ENCODE measurements at regions not wholly inside any gene's neighbourhood (a gene's known extent, or its start where the extent isn't known, plus 50 kb on each side); places are given as distances from the start of the nearest gene placed in this dataset.

- Histone ChIP-seq H3K4me3 (ENCODE audit: control extremely low read depth in 1 of 5, extremely low read depth in 1 of 5, insufficient read depth in 1 of 5, low read depth in 2 of 5, low read length in 4 of 5) (peak overlapping the region; percentile 37 to 69 (median 45)), H4K20me1 (ENCODE audit: control insufficient read depth, insufficient read depth, low read length, poor library complexity, severe bottlenecking) (no peaks in the 10 kb centered on the region), H3K9me3 (ENCODE audit: control extremely low read depth in 1 of 3, control insufficient read depth in 2 of 3, insufficient read depth in 1 of 3, low read length in 2 of 3) (no peaks in the 10 kb centered on the region), H3K27me3 (replicated peaks in 1 of 4; ENCODE audit: control extremely low read depth in 1 of 4, control insufficient read depth in 3 of 4, insufficient read depth in 4 of 4, low read length in 3 of 4) (peaks cover 0 to 8% (median 2%) of the 10 kb centered on the region in 4 experiments), H3K4me1 (ENCODE audit: control insufficient read depth in 2 of 2, insufficient read depth in 2 of 2, low read length in 2 of 2) (peaks cover 6 to 12% of the 10 kb centered on the region in 2 donors), H3K9ac (ENCODE audit: low read length) (peak overlapping the region; percentile 50), H3K4me2 (replicated peaks; ENCODE audit: low read depth, low read length, poor library complexity, severe bottlenecking) (peak overlapping the region; percentile 73), H3K36me3 (replicated peaks in 1 of 2; ENCODE audit: control extremely low read depth in 1 of 2, control insufficient read depth in 1 of 2, extremely low read depth in 1 of 2, insufficient read depth in 2 of 2, low read length in 1 of 2) (no peaks in the 10 kb centered on the region), H3K79me2 (ENCODE audit: control insufficient read depth, insufficient read depth, low read length) (no peaks in the 10 kb centered on the region), H3K27ac (ENCODE audit: low read length in 2 of 2) (no peak overlapping the region), H2AFZ (ENCODE audit: insufficient read depth, low read depth, low read length, poor library complexity, severe bottlenecking) (peak overlapping the region; percentile 71)
- TF ChIP-seq CTCF (IDR thresholded peaks at IDR 0.05) (no peak), EZH2 (IDR thresholded peaks at IDR 0.05; ENCODE audit: borderline replicate concordance, insufficient read depth, low read depth, low read length, poor library complexity, severe bottlenecking) (no peak)
- 14% methylated on average over 12 of the region's 15 CpGs for WGBS (ENCODE audit: insufficient coverage)
- intact Hi-C loops (cut with micrococcal nuclease) = no loop called here
- Mint-ChIP-seq H3K4me3 (peak overlapping the region; percentile 81), H3K27ac (no peak overlapping the region), H3K4me1 (peaks cover 13% of the 10 kb centered on the region), H3K27me3 (no peaks in the 10 kb centered on the region), H3K9me3 (ENCODE audit: insufficient read depth) (no peaks in the 10 kb centered on the region)
- DNase-seq (no peak), ATAC-seq (ENCODE audit: low read depth) (no peak)
- ChIA-PET POLR2A (no interaction called here), CTCF (no interaction called here)
Observed at GRCh38 chr3:87088430-87088992, 97.6 kb upstream of the VGLL3 start.

DNA sequence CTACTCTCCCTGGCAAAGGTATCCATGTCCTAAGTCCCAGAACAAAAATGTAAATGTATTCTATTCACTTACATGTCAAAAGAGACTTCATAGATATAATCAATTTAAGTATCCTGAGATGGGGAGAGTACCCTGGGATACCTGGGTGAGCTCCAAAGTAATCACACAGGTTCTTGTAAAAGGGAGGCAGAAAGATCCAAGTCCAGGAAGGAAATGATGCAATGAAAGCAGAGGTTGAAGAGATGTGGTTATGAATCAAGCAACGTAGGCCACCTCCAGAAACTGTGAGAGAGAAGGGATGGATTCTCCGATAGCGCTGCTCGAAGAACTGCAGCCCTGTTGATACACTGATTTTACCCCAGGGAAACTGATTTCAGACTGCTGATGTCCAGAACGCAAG lies 93.9 kb upstream of the VGLL3 start:
- no peaks in the 10 kb centered on the region for H3K9me3 Mint-ChIP-seq (ENCODE audit: insufficient read depth)

More for the DNA sequence above, 93.9 kb upstream of the VGLL3 start:
- Histone ChIP-seq H3K27me3 (replicated peaks in 1 of 4; ENCODE audit: control extremely low read depth in 1 of 4, control insufficient read depth in 3 of 4, insufficient read depth in 4 of 4, low read length in 3 of 4) (peaks cover 0 to 8% (median 2%) of the 10 kb centered on the region in 4 experiments), H3K4me3 (ENCODE audit: control extremely low read depth in 1 of 5, extremely low read depth in 1 of 5, insufficient read depth in 1 of 5, low read depth in 2 of 5, low read length in 4 of 5) (no peak overlapping the region), H3K9ac (ENCODE audit: low read length) (no peak overlapping the region), H3K27ac (ENCODE audit: low read length in 2 of 2) (no peak overlapping the region), H3K36me3 (replicated peaks in 1 of 2; ENCODE audit: control extremely low read depth in 1 of 2, control insufficient read depth in 1 of 2, extremely low read depth in 1 of 2, insufficient read depth in 2 of 2, low read length in 1 of 2) (no peaks in the 10 kb centered on the region), H2AFZ (ENCODE audit: insufficient read depth, low read depth, low read length, poor library complexity, severe bottlenecking) (no peak overlapping the region), H3K4me2 (replicated peaks; ENCODE audit: low read depth, low read length, poor library complexity, severe bottlenecking) (no peak overlapping the region), H4K20me1 (ENCODE audit: control insufficient read depth, insufficient read depth, low read length, poor library complexity, severe bottlenecking) (no peaks in the 10 kb centered on the region), H3K4me1 (ENCODE audit: control insufficient read depth in 2 of 2, insufficient read depth in 2 of 2, low read length in 2 of 2) (peaks cover 6 to 12% of the 10 kb centered on the region in 2 donors), H3K9me3 (ENCODE audit: control extremely low read depth in 1 of 3, control insufficient read depth in 2 of 3, insufficient read depth in 1 of 3, low read length in 2 of 3) (no peaks in the 10 kb centered on the region), H3K79me2 (ENCODE audit: control insufficient read depth, insufficient read depth, low read length) (no peaks in the 10 kb centered on the region)
- WGBS (ENCODE audit: insufficient coverage) = 33% methylated on average over 1 of the region's 5 CpGs
- no peak for ATAC-seq (ENCODE audit: low read depth)
- intact Hi-C loops (cut with micrococcal nuclease) = no loop called here
- H3K4me1 Mint-ChIP-seq = peaks cover 11% of the 10 kb centered on the region
- TF ChIP-seq CTCF (IDR thresholded peaks at IDR 0.05) (no peak), EZH2 (IDR thresholded peaks at IDR 0.05; ENCODE audit: borderline replicate concordance, insufficient read depth, low read depth, low read length, poor library complexity, severe bottlenecking) (no peak)
- H3K27ac Mint-ChIP-seq = no peak overlapping the region
- no peak for DNase-seq
- no peak overlapping the region for H3K4me3 Mint-ChIP-seq
- POLR2A ChIA-PET = no interaction called here
- CTCF ChIA-PET = no interaction called here
- no peaks in the 10 kb centered on the region for H3K27me3 Mint-ChIP-seq
